Panc1 (cell line): ENCODE measurements at regions not wholly inside any gene's neighbourhood (a gene's known extent, or its start where the extent isn't known, plus 50 kb on each side); places are given as distances from the start of the nearest gene placed in this dataset.
"Not testable (repeated sequence)": the region's sequence is repeated elsewhere in the genome, so short reads cannot be mapped to it uniquely, and the experiment has no call there.

Experiments used
- ATAC-seq: fragments of 200-7000 bp; cut with Tn5 transposase; 2 replicates; pipeline ENCODE4 v1.9.1; 2020; ENCODE audit warnings: mild to moderate bottlenecking, moderate library complexity
- BruUV-seq: library from RNA; stranded (reverse); fragments of 400-500 nt; replicated peaks from 2 replicates; lab custom pipeline; 2021; lab: Mats Ljungman, UMichigan
- CTCF ChIA-PET: fragments of 300-600 bp; sonication (Branson Sonifier 250); formaldehyde crosslinking; loops from one replicate; lab custom pipeline; 2022; ENCODE audit warnings: antibody characterized with exemption; lab: Charles Lee
- POLR2A ChIA-PET: fragments of 300-600 bp; sonication (Branson Sonifier 250); formaldehyde crosslinking; loops from one replicate; lab custom pipeline; 2022; ENCODE audit warnings: antibody characterized with exemption; lab: Charles Lee
- DNase-seq: peaks from one replicate; pipeline ENCODE4 v3.0.0-alpha.2; 2010; ENCODE audit warnings: low read depth, low spot score
- H3K27ac ChIP-seq: 2 replicates; pipeline ENCODE4 v1.5.1; 2011; ENCODE audit warnings: mild to moderate bottlenecking, low read length, inconsistent platforms
- H3K27me3 ChIP-seq: fragments of 200-500 bp; sonication (Bioruptor generic); 2 replicates; pipeline ENCODE4 v1.6.0; 2014; ENCODE audit warnings: low read length, inconsistent platforms; ENCODE audit not compliant: control insufficient read depth, insufficient read depth
- H3K36me3 ChIP-seq: fragments of 200-500 bp; sonication (Bioruptor generic); 2 replicates; pipeline ENCODE4 v1.5.1; 2014; ENCODE audit warnings: inconsistent platforms, mild to moderate bottlenecking, low read length, moderate library complexity; ENCODE audit not compliant: control insufficient read depth, insufficient read depth
- H3K4me1 ChIP-seq: 2 replicates; pipeline ENCODE4 v1.5.1; 2011; ENCODE audit warnings: inconsistent platforms, mild to moderate bottlenecking, low read length, moderate library complexity; ENCODE audit not compliant: control insufficient read depth, insufficient read depth
- H3K4me3 ChIP-seq, 2 experiments: 2 replicates each; pipeline ENCODE4 v1.5.1; 2011 to 2012; ENCODE audit warnings: low read depth in 2 of 2, low read length in 2 of 2, mild to moderate bottlenecking in 2 of 2, inconsistent platforms in 1 of 2, moderate library complexity in 1 of 2
- H3K9me3 ChIP-seq: fragments of 200-500 bp; sonication (Bioruptor generic); 2 replicates; pipeline ENCODE4 v1.5.1; 2014; ENCODE audit warnings: low read depth, mild to moderate bottlenecking, inconsistent platforms, low read length, moderate library complexity; ENCODE audit not compliant: control insufficient read depth, insufficient read depth
- CTCF ChIP-seq: fragments of 450-650 bp; IDR thresholded peaks from 2 replicates; pipeline ENCODE4 v1.5.1; 2017; ENCODE audit warnings: mild to moderate bottlenecking
- POLR2AphosphoS5 ChIP-seq: IDR thresholded peaks from 2 replicates; pipeline ENCODE4 v1.6.1; 2012; ENCODE audit warnings: mild to moderate bottlenecking, low read depth, low read length, moderate library complexity
- REST ChIP-seq, 2 experiments: IDR thresholded peaks; 2 replicates each; pipeline ENCODE4 v1.6.1; 2011 to 2012; ENCODE audit warnings: low read depth in 2 of 2, control low read depth in 1 of 2, low read length in 1 of 2, mild to moderate bottlenecking in 1 of 2, moderate library complexity in 1 of 2; ENCODE audit not compliant: insufficient read depth in 1 of 2
- SIN3A ChIP-seq: IDR thresholded peaks from 2 replicates; pipeline ENCODE4 v1.6.1; 2012; ENCODE audit warnings: low read depth, mild to moderate bottlenecking, low read length, moderate library complexity, borderline replicate concordance; ENCODE audit not compliant: insufficient read depth
- TCF7L2 ChIP-seq: IDR thresholded peaks from 2 replicates; pipeline ENCODE4 v1.6.1; 2011; ENCODE audit warnings: mild to moderate bottlenecking, low read depth, low read length, inconsistent platforms
- in situ Hi-C: cut with HindIII; loops from 2 replicates; pipeline ENCODE4 v1.10.0; 2016; ENCODE audit warnings: low sequenced_read_pairs, low pct_unique_long_range_greater_than_20kb
- intact Hi-C: fragments of 100-400 bp; cut with micrococcal nuclease; formaldehyde crosslinking; loops from one replicate; pipeline ENCODE4 v1.10.0; 2022; ENCODE audit not compliant: unreplicated experiment

GRCh38 chr16:22660441-22661160 lies 149.9 kb downstream of the NPIPB5 start:
- intact Hi-C loops (loop anchor here (2.0 kb wide), 1 partner anchor 36 kb away; no protein-coding TSS in a partner anchor), in situ Hi-C loops (no loop called here)
- H3K27ac ChIP-seq: no peak overlapping the region
- BruUV-seq: no TSS peak
- no peaks in the 10 kb centered on the region for H3K9me3 ChIP-seq
- H3K4me3 ChIP-seq: no peak overlapping the region
- H3K36me3 ChIP-seq: no peaks in the 10 kb centered on the region
- no peaks in the 10 kb centered on the region for H3K4me1 ChIP-seq
- ChIA-PET POLR2A (no interaction called here), CTCF (no interaction called here)
- ATAC-seq (no peak), DNase-seq (no peak)
- peaks cover 22% of the 10 kb centered on the region for H3K27me3 ChIP-seq
- TF ChIP-seq SIN3A (no peak), TCF7L2 (no peak), POLR2AphosphoS5 (no peak), REST (IDR thresholded peaks at IDR 0.05; ENCODE audit: insufficient read depth in 1 of 2, low read depth in 2 of 2, low read length in 1 of 2) (no peak), CTCF (no peak)

GRCh38 chr16:22661161-22661647 lies 150.5 kb downstream of the NPIPB5 start:
- CTCF ChIA-PET: no interaction called here
- Histone ChIP-seq H3K36me3 (no peaks in the 10 kb centered on the region), H3K4me3 (no peak overlapping the region), H3K27ac (no peak overlapping the region), H3K4me1 (no peaks in the 10 kb centered on the region), H3K9me3 (no peaks in the 10 kb centered on the region), H3K27me3 (peaks cover 22% of the 10 kb centered on the region)
- in situ Hi-C loops (no loop called here), intact Hi-C loops (loop anchor here (2.0 kb wide), 1 partner anchor 36 kb away; no protein-coding TSS in a partner anchor)
- TF ChIP-seq POLR2AphosphoS5 (no peak), CTCF (no peak), SIN3A (no peak), TCF7L2 (no peak), REST (IDR thresholded peaks at IDR 0.05; ENCODE audit: insufficient read depth in 1 of 2, low read depth in 2 of 2, low read length in 1 of 2) (no peak)
- POLR2A ChIA-PET: no interaction called here
- BruUV-seq: no TSS peak
- ATAC-seq: no peak
- no peak for DNase-seq

- H3K27ac ChIP-seq, CTCF ChIA-PET, H3K36me3 ChIP-seq, intact Hi-C loops, in situ Hi-C loops, H3K4me3 ChIP-seq, BruUV-seq, DNase-seq, H3K9me3 ChIP-seq, H3K4me1 ChIP-seq, POLR2A ChIA-PET, ATAC-seq: not testable (repeated sequence)
- H3K27me3 ChIP-seq: peaks cover 29% of the 10 kb centered on the region
Measured at GRCh38 chr16:22662958-22663357, 151.0 kb upstream of the HS3ST2 start.
